ENCODE measurements at regions not wholly inside any gene's neighbourhood (a gene's known extent, or its start where the extent isn't known, plus 50 kb on each side); places are given as distances from the start of the nearest gene placed in this dataset.

GRCh38 chr11:127622686-127623085 is 622.1 kb upstream of the KIRREL3 start:
- peaks cover 2% of the 10 kb centered on the region for H3K9me3 Mint-ChIP-seq
- no peak overlapping the region for H3K27ac Mint-ChIP-seq
- DNase-seq (ENCODE audit: low spot score in 2 of 2) = no peak
- H3K4me3 Mint-ChIP-seq = no peak overlapping the region
- no peaks in the 10 kb centered on the region for H3K36me3 Mint-ChIP-seq
- H3K4me1 Mint-ChIP-seq = no peaks in the 10 kb centered on the region
- ATAC-seq (ENCODE audit: low read depth) = no peak
- H3K27me3 Mint-ChIP-seq = no peaks in the 10 kb centered on the region

GRCh38 chr11:127620671-127621070 is 620.1 kb upstream of the KIRREL3 start:
- ATAC-seq (ENCODE audit: low read depth) (no peak), DNase-seq (ENCODE audit: low spot score in 2 of 2) (no peak)
- Mint-ChIP-seq H3K9me3 (peaks cover 2% of the 10 kb centered on the region), H3K4me3 (no peak overlapping the region), H3K27ac (no peak overlapping the region), H3K4me1 (no peaks in the 10 kb centered on the region), H3K27me3 (no peaks in the 10 kb centered on the region), H3K36me3 (no peaks in the 10 kb centered on the region)

DNA sequence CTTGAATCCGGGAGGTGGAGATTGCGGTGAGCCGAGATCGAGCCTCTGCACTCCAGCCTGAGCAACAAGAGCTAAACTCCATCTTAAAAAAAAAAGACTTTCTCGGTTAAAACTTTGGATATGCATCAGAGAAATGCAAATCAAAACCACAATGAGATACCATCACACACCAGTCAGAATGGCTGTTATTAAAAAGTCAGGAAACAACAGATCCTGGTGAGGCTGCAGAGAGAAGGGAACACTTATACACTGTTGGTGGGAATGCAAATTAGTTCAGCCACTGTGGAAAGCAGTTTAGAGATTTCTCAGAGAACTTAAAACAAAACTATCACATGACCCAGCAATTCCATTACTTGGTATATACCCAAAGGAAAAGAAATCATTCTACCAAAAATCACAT is 619.4 kb upstream of the KIRREL3 start:
- no peaks in the 10 kb centered on the region for H3K36me3 Mint-ChIP-seq
- no peak overlapping the region for H3K27ac Mint-ChIP-seq
- ATAC-seq (ENCODE audit: low read depth) (no peak), DNase-seq (ENCODE audit: low spot score in 2 of 2) (no peak)
- no peaks in the 10 kb centered on the region for H3K4me1 Mint-ChIP-seq
- no peak overlapping the region for H3K4me3 Mint-ChIP-seq
- H3K27me3 Mint-ChIP-seq = no peaks in the 10 kb centered on the region
- peaks cover 2% of the 10 kb centered on the region for H3K9me3 Mint-ChIP-seq

DNA sequence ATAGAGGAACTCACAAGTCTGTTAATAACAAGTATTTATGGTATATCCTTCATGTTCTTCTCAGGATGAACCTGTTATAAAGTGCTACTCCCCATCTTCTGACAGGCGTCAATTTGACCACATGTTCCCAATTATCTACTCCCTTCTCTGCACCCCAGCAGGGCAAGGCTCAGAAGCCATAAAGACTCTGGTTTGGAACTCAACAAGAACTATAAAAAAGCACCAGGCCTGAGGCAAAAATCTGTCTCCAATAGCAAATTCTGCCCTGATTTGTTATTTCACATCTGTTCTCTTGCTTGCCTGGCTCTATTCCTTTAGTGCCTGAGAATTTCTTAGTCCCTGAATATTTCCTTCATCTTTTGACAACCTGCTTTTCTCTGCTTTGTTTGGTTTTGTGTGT is 618.2 kb upstream of the KIRREL3 start:
- Mint-ChIP-seq H3K36me3 (no peaks in the 10 kb centered on the region), H3K4me1 (no peaks in the 10 kb centered on the region), H3K9me3 (peaks cover 2% of the 10 kb centered on the region), H3K27ac (no peak overlapping the region), H3K4me3 (no peak overlapping the region), H3K27me3 (no peaks in the 10 kb centered on the region)
- DNase-seq (ENCODE audit: low spot score in 2 of 2) (no peak), ATAC-seq (ENCODE audit: low read depth) (no peak)

GRCh38 chr11:127616158-127616557 is 615.6 kb upstream of the KIRREL3 start:
- no peak overlapping the region for H3K27ac Mint-ChIP-seq
- no peaks in the 10 kb centered on the region for H3K36me3 Mint-ChIP-seq
- no peaks in the 10 kb centered on the region for H3K4me1 Mint-ChIP-seq
- no peak overlapping the region for H3K4me3 Mint-ChIP-seq
- peaks cover 2% of the 10 kb centered on the region for H3K9me3 Mint-ChIP-seq
- DNase-seq (ENCODE audit: low spot score in 2 of 2) (no peak), ATAC-seq (ENCODE audit: low read depth) (no peak)
- no peaks in the 10 kb centered on the region for H3K27me3 Mint-ChIP-seq

DNA sequence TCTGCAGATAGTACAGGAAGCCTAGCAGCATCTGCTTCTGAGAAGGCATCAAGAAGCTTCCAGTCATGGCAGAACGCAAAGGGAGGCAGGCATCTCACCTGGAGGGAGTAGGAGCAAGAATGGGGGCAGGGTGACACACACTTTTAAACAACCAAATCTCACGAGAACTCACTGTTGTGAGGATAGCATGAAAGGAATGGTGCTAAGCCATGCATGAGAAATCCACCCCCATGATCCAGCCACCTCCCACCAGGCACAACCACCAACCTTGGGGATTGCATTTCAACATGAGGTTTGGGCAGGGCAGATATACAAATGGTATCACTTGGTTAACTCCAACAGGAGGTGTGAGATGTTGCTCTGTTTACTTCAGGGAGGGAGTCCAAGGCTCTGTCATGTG is 612.0 kb upstream of the KIRREL3 start:
- Mint-ChIP-seq H3K27ac (no peak overlapping the region), H3K36me3 (no peaks in the 10 kb centered on the region), H3K4me1 (no peaks in the 10 kb centered on the region), H3K27me3 (no peaks in the 10 kb centered on the region), H3K4me3 (no peak overlapping the region), H3K9me3 (peaks cover 3% of the 10 kb centered on the region)
- no peak for ATAC-seq (ENCODE audit: low read depth)
- DNase-seq (ENCODE audit: low spot score in 2 of 2) = no peak

GRCh38 chr11:127609025-127609773 is 608.6 kb upstream of the KIRREL3 start:
- H3K36me3 Mint-ChIP-seq = no peaks in the 10 kb centered on the region
- H3K27me3 Mint-ChIP-seq = no peaks in the 10 kb centered on the region
- no peak overlapping the region for H3K4me3 Mint-ChIP-seq
- H3K27ac Mint-ChIP-seq = no peak overlapping the region
- peaks cover 4% of the 10 kb centered on the region for H3K9me3 Mint-ChIP-seq
- no peak for ATAC-seq (ENCODE audit: low read depth)
- DNase-seq (ENCODE audit: low spot score in 2 of 2) = no peak
- no peaks in the 10 kb centered on the region for H3K4me1 Mint-ChIP-seq

DNA sequence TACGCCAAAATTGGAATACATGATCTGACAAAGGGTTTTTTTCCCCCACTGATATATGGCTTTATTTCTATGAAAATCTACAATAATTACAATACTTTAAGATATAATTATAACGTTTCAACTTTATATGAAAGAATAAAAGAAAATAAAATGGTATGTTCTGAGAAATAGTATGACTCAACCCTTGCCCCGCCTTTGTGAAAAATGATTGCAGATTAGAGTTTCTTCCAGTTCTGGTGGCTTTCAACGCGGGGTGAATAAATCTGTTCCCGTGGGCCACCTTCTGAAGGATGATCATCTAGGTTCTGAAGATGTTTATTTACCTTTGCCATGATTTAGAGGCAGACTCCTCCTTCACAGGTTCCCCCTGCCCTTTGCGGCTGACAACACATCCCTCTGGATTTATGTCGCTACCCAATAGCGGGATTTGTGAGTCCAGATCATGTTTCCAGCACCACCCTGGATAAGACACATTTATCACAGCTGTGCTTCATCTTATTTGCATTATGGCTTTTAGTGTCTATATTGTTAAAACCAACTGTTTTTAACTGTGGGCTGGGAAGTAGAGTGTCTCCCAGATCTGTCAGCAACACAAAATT is 607.0 kb upstream of the KIRREL3 start:
- Mint-ChIP-seq H3K4me1 (no peaks in the 10 kb centered on the region), H3K27me3 (no peaks in the 10 kb centered on the region), H3K9me3 (peaks cover 4% of the 10 kb centered on the region), H3K4me3 (no peak overlapping the region), H3K36me3 (no peaks in the 10 kb centered on the region), H3K27ac (no peak overlapping the region)
- DNase-seq (ENCODE audit: low spot score in 2 of 2) (no peak), ATAC-seq (ENCODE audit: low read depth) (no peak)

GRCh38 chr11:127601578-127601977 is 601.0 kb upstream of the KIRREL3 start:
- Mint-ChIP-seq H3K27me3 (no peaks in the 10 kb centered on the region), H3K9me3 (peaks cover 1% of the 10 kb centered on the region), H3K4me3 (no peak overlapping the region), H3K4me1 (no peaks in the 10 kb centered on the region), H3K36me3 (no peaks in the 10 kb centered on the region), H3K27ac (no peak overlapping the region)
- DNase-seq (ENCODE audit: low spot score in 2 of 2) (no peak), ATAC-seq (ENCODE audit: low read depth) (no peak)

- no peaks in the 10 kb centered on the region for H3K27me3 Mint-ChIP-seq
- no peak for ATAC-seq (ENCODE audit: low read depth)
- no peak overlapping the region for H3K4me3 Mint-ChIP-seq
- no peaks in the 10 kb centered on the region for H3K36me3 Mint-ChIP-seq
- peaks cover 1% of the 10 kb centered on the region for H3K9me3 Mint-ChIP-seq
- no peaks in the 10 kb centered on the region for H3K4me1 Mint-ChIP-seq
- no peak for DNase-seq (ENCODE audit: low spot score in 2 of 2)
- no peak overlapping the region for H3K27ac Mint-ChIP-seq
Measured at GRCh38 chr11:127600674-127601073, 600.1 kb upstream of the KIRREL3 start.

GRCh38 chr11:127598476-127598875 is 597.9 kb upstream of the KIRREL3 start:
- no peak overlapping the region for H3K27ac Mint-ChIP-seq
- no peaks in the 10 kb centered on the region for H3K9me3 Mint-ChIP-seq
- H3K36me3 Mint-ChIP-seq = no peaks in the 10 kb centered on the region
- H3K27me3 Mint-ChIP-seq = no peaks in the 10 kb centered on the region
- no peaks in the 10 kb centered on the region for H3K4me1 Mint-ChIP-seq
- no peak overlapping the region for H3K4me3 Mint-ChIP-seq
- ATAC-seq (ENCODE audit: low read depth) (no peak), DNase-seq (ENCODE audit: low spot score in 2 of 2) (no peak)

DNA sequence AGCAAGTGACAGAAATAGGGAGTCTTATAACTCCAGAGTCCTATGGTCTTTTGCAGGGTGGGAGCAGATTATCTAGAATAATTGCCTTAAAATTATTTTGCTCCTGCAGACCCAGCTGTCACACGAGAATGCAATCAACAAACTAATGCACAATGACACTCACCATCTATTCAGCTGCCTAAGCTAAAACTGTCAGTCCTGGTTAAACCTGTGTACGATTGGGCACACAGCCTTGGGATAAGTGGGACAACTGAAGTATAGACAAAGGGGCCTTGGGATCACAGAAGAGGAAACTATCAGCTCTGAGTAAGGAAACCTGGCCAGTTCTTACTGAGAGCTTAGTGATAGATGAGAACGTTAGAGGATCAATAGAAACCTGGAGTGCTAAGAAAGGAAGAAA is 595.9 kb upstream of the KIRREL3 start:
- Mint-ChIP-seq H3K36me3 (no peaks in the 10 kb centered on the region), H3K4me1 (no peaks in the 10 kb centered on the region), H3K9me3 (peaks cover 4% of the 10 kb centered on the region), H3K27me3 (no peaks in the 10 kb centered on the region), H3K27ac (no peak overlapping the region), H3K4me3 (no peak overlapping the region)
- ATAC-seq (ENCODE audit: low read depth) = no peak
- DNase-seq (ENCODE audit: low spot score in 2 of 2) = no peak

DNA sequence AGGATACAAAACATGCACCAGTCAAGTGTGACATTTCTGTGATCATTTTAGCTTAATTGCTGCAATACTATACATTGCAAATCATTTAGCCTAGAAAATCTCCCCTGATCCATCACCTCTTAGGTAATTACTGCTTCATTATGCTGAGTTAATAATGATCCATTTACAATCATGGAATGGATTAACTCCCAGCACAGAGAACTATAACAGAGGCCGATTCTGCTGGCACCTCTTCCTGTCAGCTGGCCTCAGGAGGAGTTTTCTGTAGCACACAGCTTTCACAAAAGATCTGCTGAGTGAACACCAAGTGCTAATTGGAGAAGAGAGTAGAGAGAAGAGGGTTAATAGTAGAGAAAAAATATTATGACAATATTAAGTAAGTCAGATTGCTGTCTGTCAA is 591.8 kb upstream of the KIRREL3 start:
- ATAC-seq (ENCODE audit: low read depth) (no peak), DNase-seq (ENCODE audit: low spot score in 2 of 2) (no peak)
- Mint-ChIP-seq H3K9me3 (peaks cover 4% of the 10 kb centered on the region), H3K36me3 (no peaks in the 10 kb centered on the region), H3K4me3 (no peak overlapping the region), H3K4me1 (no peaks in the 10 kb centered on the region), H3K27ac (no peak overlapping the region), H3K27me3 (no peaks in the 10 kb centered on the region)

GRCh38 chr11:127590314-127590713 is 589.7 kb upstream of the KIRREL3 start:
- Mint-ChIP-seq H3K27ac (no peak overlapping the region), H3K4me3 (no peak overlapping the region), H3K4me1 (no peaks in the 10 kb centered on the region), H3K36me3 (no peaks in the 10 kb centered on the region), H3K27me3 (no peaks in the 10 kb centered on the region), H3K9me3 (peaks cover 6% of the 10 kb centered on the region)
- ATAC-seq (ENCODE audit: low read depth) (no peak), DNase-seq (ENCODE audit: low spot score in 2 of 2) (no peak)

DNA sequence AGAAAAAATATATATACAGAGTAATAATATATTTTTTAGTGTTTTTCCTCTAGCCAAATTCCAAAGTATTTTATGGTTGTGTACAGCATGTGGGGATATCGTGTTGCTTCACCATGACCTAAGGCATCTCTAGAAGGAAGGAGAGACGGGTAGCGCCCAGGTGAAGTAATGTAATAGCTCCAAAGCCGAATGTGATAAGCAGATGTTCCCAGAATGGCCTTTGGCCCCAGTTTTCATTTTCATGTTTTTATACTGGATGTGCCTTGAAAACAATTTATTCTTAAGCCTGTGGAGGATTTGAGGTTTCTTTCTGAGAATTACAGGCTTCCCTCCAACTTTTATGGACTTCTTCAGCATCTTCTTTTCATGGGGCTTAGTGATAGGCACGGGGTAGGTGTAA is 587.9 kb upstream of the KIRREL3 start:
- no peaks in the 10 kb centered on the region for H3K4me1 Mint-ChIP-seq
- no peak overlapping the region for H3K4me3 Mint-ChIP-seq
- no peak overlapping the region for H3K27ac Mint-ChIP-seq
- no peaks in the 10 kb centered on the region for H3K36me3 Mint-ChIP-seq
- no peaks in the 10 kb centered on the region for H3K27me3 Mint-ChIP-seq
- H3K9me3 Mint-ChIP-seq = peaks cover 6% of the 10 kb centered on the region
- DNase-seq (ENCODE audit: low spot score in 2 of 2) (no peak), ATAC-seq (ENCODE audit: low read depth) (no peak)
